IMR-90 (cell line): ENCODE measurements at regions not wholly inside any gene's neighbourhood (a gene's known extent, or its start where the extent isn't known, plus 50 kb on each side); places are given as distances from the start of the nearest gene placed in this dataset.

Source experiments
- ATAC-seq: fragments of 200-7000 bp; cut with Tn5 transposase; 2 replicates; pipeline ENCODE4 v1.9.1; 2020; ENCODE audit warnings: low read depth, mild to moderate bottlenecking, moderate library complexity
- BruUV-seq: library from RNA; stranded (reverse); fragments of 400-500 nt; replicated peaks from 2 replicates; lab custom pipeline; 2021; lab: Mats Ljungman, UMichigan
- CTCF ChIA-PET: fragments of 300-600 bp; formaldehyde crosslinking; extraction: SDS; loops from one replicate; lab custom pipeline; 2021; ENCODE audit warnings: antibody characterized with exemption; lab: Yijun Ruan, JAX
- POLR2A ChIA-PET: fragments of 300-600 bp; sonication (Branson Sonifier 250); formaldehyde crosslinking; loops from one replicate; lab custom pipeline; 2022; ENCODE audit warnings: antibody characterized with exemption; ENCODE audit not compliant: unreplicated experiment; lab: Charles Lee
- DNase-seq: peaks from one replicate; pipeline ENCODE4 v3.0.0; 2013
- H2AFZ ChIP-seq: replicated peaks from 2 replicates; pipeline ENCODE3; 2013; ENCODE audit warnings: low read length, mild to moderate bottlenecking; ENCODE audit not compliant: poor library complexity
- H2AK5ac ChIP-seq: 2 replicates; pipeline ENCODE4 v1.6.1; 2013; ENCODE audit warnings: low read depth, low read length, inconsistent platforms
- H2AK9ac ChIP-seq: replicated peaks from 2 replicates; pipeline ENCODE3; 2013; ENCODE audit warnings: mild to moderate bottlenecking, low read depth, low read length, moderate library complexity; ENCODE audit not compliant: poor library complexity
- H2BK120ac ChIP-seq: 2 replicates; pipeline ENCODE4 v1.6.1; 2013; ENCODE audit warnings: low read depth, low read length, inconsistent platforms
- H2BK15ac ChIP-seq: 3 replicates; pipeline ENCODE4 v1.6.1; 2013; ENCODE audit warnings: low read depth, low read length, inconsistent platforms
- H2BK20ac ChIP-seq: 2 replicates; pipeline ENCODE4 v1.6.1; 2013; ENCODE audit warnings: low read depth, mild to moderate bottlenecking, inconsistent platforms, low read length, moderate library complexity
- H2BK5ac ChIP-seq: 2 replicates; pipeline ENCODE4 v1.6.1; 2013; ENCODE audit warnings: mild to moderate bottlenecking, low read depth, low read length, inconsistent platforms; ENCODE audit not compliant: poor library complexity, severe bottlenecking
- H3K14ac ChIP-seq: replicated peaks from 2 replicates; pipeline ENCODE4 v1.6.1; 2013; ENCODE audit warnings: low read depth, low read length, inconsistent platforms
- H3K18ac ChIP-seq: 2 replicates; pipeline ENCODE4 v1.6.1; 2013; ENCODE audit warnings: low read depth, low read length, control low read depth
- H3K23ac ChIP-seq: 2 replicates; pipeline ENCODE4 v1.6.1; 2013; ENCODE audit warnings: low read depth, low read length, inconsistent platforms
- H3K27ac ChIP-seq: 2 replicates; pipeline ENCODE4 v1.5.1; 2013; ENCODE audit warnings: mild to moderate bottlenecking, control low read depth, low read length; ENCODE audit not compliant: insufficient read depth
- H3K27me3 ChIP-seq: 2 replicates; pipeline ENCODE4 v1.6.1; 2013; ENCODE audit warnings: low read length; ENCODE audit not compliant: control insufficient read depth, insufficient read depth
- H3K36me3 ChIP-seq: 2 replicates; pipeline ENCODE4 v1.6.1; 2013; ENCODE audit warnings: low read length, mixed read lengths; ENCODE audit not compliant: control insufficient read depth, insufficient read depth
- H3K4ac ChIP-seq: 2 replicates; pipeline ENCODE4 v1.6.1; 2013; ENCODE audit warnings: low read depth, low read length, inconsistent platforms
- H3K4me1 ChIP-seq: 2 replicates; pipeline ENCODE4 v1.6.1; 2013; ENCODE audit warnings: low read length, mixed read lengths; ENCODE audit not compliant: control insufficient read depth, insufficient read depth
- H3K4me2 ChIP-seq: 2 replicates; pipeline ENCODE4 v1.6.1; 2013; ENCODE audit warnings: low read depth, mild to moderate bottlenecking, control low read depth, low read length, moderate library complexity
- H3K4me3 ChIP-seq: 2 replicates; pipeline ENCODE4 v1.5.1; 2013; ENCODE audit warnings: low read depth, mild to moderate bottlenecking, control low read depth, low read length, moderate library complexity; ENCODE audit not compliant: insufficient read depth
- H3K56ac ChIP-seq: 2 replicates; pipeline ENCODE4 v1.6.1; 2013; ENCODE audit warnings: low read length, inconsistent platforms; ENCODE audit not compliant: insufficient read depth; ENCODE audit errors: extremely low read depth
- H3K79me1 ChIP-seq, 2 experiments: 2 replicates each; pipeline ENCODE4 v1.6.1; 2013; ENCODE audit warnings: low read length in 2 of 2, inconsistent platforms in 1 of 2, low read depth in 1 of 2
- H3K9ac ChIP-seq: 2 replicates; pipeline ENCODE4 v1.6.1; 2013; ENCODE audit warnings: low read depth, low read length, control low read depth
- H3K9me1 ChIP-seq: 2 replicates; pipeline ENCODE4 v1.6.1; 2013; ENCODE audit warnings: low read length, inconsistent platforms; ENCODE audit not compliant: insufficient read depth
- H3K9me3 ChIP-seq: 2 replicates; pipeline ENCODE4 v1.6.1; 2013; ENCODE audit warnings: low read length; ENCODE audit not compliant: control insufficient read depth, insufficient read depth
- H4K20me1 ChIP-seq: 2 replicates; pipeline ENCODE4 v1.6.1; 2013; ENCODE audit warnings: low read length, inconsistent platforms; ENCODE audit not compliant: insufficient read depth
- H4K5ac ChIP-seq: 2 replicates; pipeline ENCODE4 v1.6.1; 2013; ENCODE audit warnings: mild to moderate bottlenecking, low read depth, low read length, control low read depth
- H4K8ac ChIP-seq, 2 experiments: 2 replicates each; pipeline ENCODE4 v1.6.1; 2013; ENCODE audit warnings: low read depth in 2 of 2, low read length in 2 of 2, control low read depth in 1 of 2, inconsistent platforms in 1 of 2
- H4K91ac ChIP-seq: 2 replicates; pipeline ENCODE4 v1.6.1; 2013; ENCODE audit warnings: low read depth, low read length, inconsistent platforms; ENCODE audit not compliant: insufficient read depth
- BHLHE40 ChIP-seq: fragments of 150-350 bp; IDR thresholded peaks from 2 replicates; pipeline ENCODE4 v1.6.1; 2016; ENCODE audit warnings: mild to moderate bottlenecking, low read depth, low read length
- CEBPB ChIP-seq: IDR thresholded peaks from 2 replicates; pipeline ENCODE4 v1.6.1; 2012; ENCODE audit warnings: low read depth, low read length, improper control_type of control experiment
- FOS ChIP-seq: fragments of 150-350 bp; IDR thresholded peaks from 2 replicates; pipeline ENCODE4 v1.6.1; 2016; ENCODE audit warnings: low read depth, low read length
- MAFK ChIP-seq: IDR thresholded peaks from 2 replicates; pipeline ENCODE4 v1.6.1; 2012; ENCODE audit warnings: low read depth, low read length, improper control_type of control experiment
- MAZ ChIP-seq: IDR thresholded peaks from 2 replicates; pipeline ENCODE4 v1.6.1; 2012; ENCODE audit warnings: low read depth, mild to moderate bottlenecking, low read length, improper control_type of control experiment, moderate library complexity, borderline replicate concordance
- MXI1 ChIP-seq: IDR thresholded peaks from 2 replicates; pipeline ENCODE4 v1.6.1; 2012; ENCODE audit warnings: low read depth, mild to moderate bottlenecking, low read length, moderate library complexity, borderline replicate concordance
- NFE2L2 ChIP-seq: fragments of 150-350 bp; IDR thresholded peaks from 2 replicates; pipeline ENCODE4 v1.6.1; 2016; ENCODE audit warnings: low read depth, mild to moderate bottlenecking, low read length
- POLR2A ChIP-seq: IDR thresholded peaks from 2 replicates; pipeline ENCODE4 v1.6.1; 2012; ENCODE audit warnings: mild to moderate bottlenecking, low read depth, low read length
- RAD21 ChIP-seq: IDR thresholded peaks from 2 replicates; pipeline ENCODE4 v1.6.1; 2012; ENCODE audit warnings: low read length, improper control_type of control experiment
- RCOR1 ChIP-seq: IDR thresholded peaks from 2 replicates; pipeline ENCODE4 v1.6.1; 2012; ENCODE audit warnings: mild to moderate bottlenecking, low read length, improper control_type of control experiment; ENCODE audit not compliant: insufficient replicate concordance
- RFX5 ChIP-seq: IDR thresholded peaks from 2 replicates; pipeline ENCODE4 v1.8.0; 2012; ENCODE audit warnings: low read depth, mild to moderate bottlenecking, low read length, moderate library complexity
- SMC3 ChIP-seq: fragments of 150-350 bp; IDR thresholded peaks from 2 replicates; pipeline ENCODE4 v1.6.1; 2016; ENCODE audit warnings: low read depth, mild to moderate bottlenecking, antibody characterized with exemption, low read length, moderate library complexity
- USF2 ChIP-seq: fragments of 150-350 bp; IDR thresholded peaks from 2 replicates; pipeline ENCODE4 v1.6.1; 2017; ENCODE audit warnings: mild to moderate bottlenecking, antibody characterized with exemption, low read length, low read depth
- WGBS, 2 experiments: methylation state at CpG; one replicate each; pipeline versions ENCODE4 v1.1.5 to v1.1.7; 2013; ENCODE audit warnings: missing lambda C conversion rate in 2 of 2; ENCODE audit not compliant: insufficient read length in 1 of 2; ENCODE audit errors: extremely low coverage in 2 of 2; 5-methylcytosine and 5-hydroxymethylcytosine counted together
- dilution Hi-C: fragments of 300-500 bp; cut with HindIII; formaldehyde crosslinking; loops from one replicate; pipeline ENCODE4 v1.14.3; 2018; ENCODE audit warnings: low sequenced_read_pairs; ENCODE audit not compliant: unreplicated experiment
- in situ Hi-C: fragments of 300-500 bp; cut with MboI; formaldehyde crosslinking; loops from 3 replicates; pipeline ENCODE4 v1.14.3; 2019; ENCODE audit warnings: low sequenced_read_pairs, inconsistent platforms, mixed read lengths
- intact Hi-C: fragments of 100-400 bp; cut with micrococcal nuclease; formaldehyde crosslinking; loops from 2 replicates; pipeline ENCODE4 v1.10.0; 2022
- TF ChIP-seq, protein P1 (sequence below): fragments of 150-350 bp; IDR thresholded peaks from 2 replicates; pipeline ENCODE4 v1.6.1; 2016; ENCODE audit warnings: low read depth, mild to moderate bottlenecking, low read length, moderate library complexity, borderline replicate concordance

DNA sequence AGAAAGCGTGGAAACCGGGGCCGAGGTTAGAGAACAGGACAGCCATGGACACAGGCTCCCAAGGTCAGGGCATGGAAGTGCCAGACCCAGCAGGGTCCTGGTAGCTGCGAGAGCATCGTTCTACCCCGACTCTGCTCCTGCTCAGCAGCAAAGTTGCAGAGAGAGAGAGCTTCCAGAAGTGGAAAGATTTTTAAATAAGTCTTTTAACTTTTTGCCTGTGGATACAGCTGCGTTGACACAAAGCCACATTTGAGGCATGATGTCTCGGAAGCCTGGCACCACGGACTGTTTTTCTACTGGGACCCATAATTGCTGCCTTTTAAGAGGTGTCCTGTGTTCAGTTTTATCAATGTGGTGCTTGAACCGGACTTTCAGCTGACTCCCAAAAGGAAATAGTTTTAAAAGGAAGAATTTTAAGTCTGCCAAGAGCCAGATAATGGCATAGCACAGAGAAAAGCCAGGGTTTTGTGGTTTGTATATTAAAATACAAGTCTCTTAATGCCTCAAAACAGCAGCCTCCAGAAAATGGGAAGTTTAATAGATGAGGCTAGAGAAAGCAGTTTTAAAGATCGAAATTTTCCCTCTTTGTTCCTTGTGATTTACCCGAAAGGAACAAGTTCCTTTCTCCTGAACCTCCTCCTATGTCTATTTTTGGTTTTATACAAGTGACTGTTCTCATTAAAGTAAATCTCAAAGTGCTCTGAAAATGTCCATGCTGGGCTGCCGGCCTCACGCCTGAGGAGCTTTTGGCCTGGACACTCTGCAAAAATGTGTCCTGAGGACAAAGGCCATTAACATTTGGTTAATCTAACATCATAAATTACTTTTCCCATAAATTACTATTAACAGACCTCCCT, 91.5 kb downstream of the RIN2 start:
- 45% methylated on average over 8 of the region's 14 CpGs; no CpG with 5 or more reads in 1 of the 2 experiments for WGBS, 2 experiments
- H2AK5ac ChIP-seq = no peak overlapping the region
- H4K5ac ChIP-seq = peak overlapping the region; percentile 91
- H2BK15ac ChIP-seq = peak overlapping the region; percentile 4; the same call in 1 of the 3 replicates
- in situ Hi-C loops (no loop called here), dilution Hi-C loops (no loop called here), intact Hi-C loops (no loop called here)
- ChIA-PET POLR2A (no interaction called here), CTCF (interaction anchor here (1.5 kb wide), 1 partner anchor 16 kb away, joined by 3 read pairs; no protein-coding TSS in a partner anchor)
- no peak overlapping the region for H3K4me3 ChIP-seq
- H3K56ac ChIP-seq = no peak overlapping the region
- 0 out of 2 replicates have a peak overlapping the region, but pooled peaks have one; percentile 52 for H3K9ac ChIP-seq
- peak overlapping the region; percentile 7 for H2BK5ac ChIP-seq
- H3K4ac ChIP-seq = peak overlapping the region; percentile 34; the same call in 1 of the 2 replicates
- H3K4me1 ChIP-seq = peaks cover 8% of the 10 kb centered on the region
- peak overlapping the region; percentile 50; the same call in 1 of the 2 replicates for H2BK120ac ChIP-seq
- no peaks in the 10 kb centered on the region for H3K27me3 ChIP-seq
- peak overlapping the region; percentile 73 for H3K18ac ChIP-seq
- H4K91ac ChIP-seq = no peak overlapping the region; the same call in 1 of the 2 replicates
- no peaks in the 10 kb centered on the region for H3K36me3 ChIP-seq
- DNase-seq (no peak), ATAC-seq (peak; percentile 46)
- no peaks in the 10 kb centered on the region for H3K9me3 ChIP-seq
- H4K8ac ChIP-seq = peak overlapping the region; percentile 13 to 81; a peak in 2 of 4 replicates
- BruUV-seq = no TSS peak
- H3K9me1 ChIP-seq = 0 out of 2 replicates have a peak, but pooled peaks cover 4% of the 10 kb centered on the region
- H2AK9ac ChIP-seq = no peak overlapping the region
- H3K4me2 ChIP-seq = peak overlapping the region; percentile 67
- peak overlapping the region; percentile 62; the same call in 1 of the 2 replicates for H3K14ac ChIP-seq
- peak overlapping the region; percentile 42; the same call in 1 of the 2 replicates for H3K27ac ChIP-seq
- peak overlapping the region; percentile 44; the same call in 1 of the 2 replicates for H3K23ac ChIP-seq
- no peak overlapping the region for H2AFZ ChIP-seq
- H2BK20ac ChIP-seq = peak overlapping the region; percentile 19
- peaks cover 0 to 2% of the 10 kb centered on the region in 2 experiments; a peak in 1 of 4 replicates for H3K79me1 ChIP-seq
- no peaks in the 10 kb centered on the region for H4K20me1 ChIP-seq
- TF ChIP-seq MAZ = no peak
- no peak for TF ChIP-seq MAFK
- TF ChIP-seq NFE2L2 = no peak
- no peak for TF ChIP-seq FOS
- no peak for TF ChIP-seq MXI1
- TF ChIP-seq BHLHE40 = no peak
- no peak for TF ChIP-seq RCOR1
- no peak for TF ChIP-seq POLR2A
- no peak for TF ChIP-seq USF2
- TF ChIP-seq, protein P1, sequence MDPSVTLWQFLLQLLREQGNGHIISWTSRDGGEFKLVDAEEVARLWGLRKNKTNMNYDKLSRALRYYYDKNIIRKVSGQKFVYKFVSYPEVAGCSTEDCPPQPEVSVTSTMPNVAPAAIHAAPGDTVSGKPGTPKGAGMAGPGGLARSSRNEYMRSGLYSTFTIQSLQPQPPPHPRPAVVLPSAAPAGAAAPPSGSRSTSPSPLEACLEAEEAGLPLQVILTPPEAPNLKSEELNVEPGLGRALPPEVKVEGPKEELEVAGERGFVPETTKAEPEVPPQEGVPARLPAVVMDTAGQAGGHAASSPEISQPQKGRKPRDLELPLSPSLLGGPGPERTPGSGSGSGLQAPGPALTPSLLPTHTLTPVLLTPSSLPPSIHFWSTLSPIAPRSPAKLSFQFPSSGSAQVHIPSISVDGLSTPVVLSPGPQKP = no peak
- TF ChIP-seq CEBPB = no peak
- no peak for TF ChIP-seq SMC3
- TF ChIP-seq RAD21 = no peak
- TF ChIP-seq RFX5 = no peak
